ENCODE measurements at regions not wholly inside any gene's neighbourhood (a gene's known extent, or its start where the extent isn't known, plus 50 kb on each side); places are given as distances from the start of the nearest gene placed in this dataset.

- Histone ChIP-seq H3K27me3 (ENCODE audit: control insufficient read depth in 1 of 2, insufficient read depth in 2 of 2, low read length in 2 of 2) (no peaks in the 10 kb centered on the region), H3K36me3 (ENCODE audit: control insufficient read depth in 2 of 2, insufficient read depth in 2 of 2, low read length in 1 of 2) (no peaks in the 10 kb centered on the region), H3K9me3 (ENCODE audit: control insufficient read depth in 2 of 2, insufficient read depth in 1 of 2, low read depth in 1 of 2, low read length in 1 of 2) (no peaks in the 10 kb centered on the region), H3K4me1 (ENCODE audit: control insufficient read depth in 2 of 2, insufficient read depth in 2 of 2, low read length in 1 of 2) (no peaks in the 10 kb centered on the region), H3K27ac (ENCODE audit: low read depth in 2 of 2, low read length in 1 of 2) (no peak overlapping the region), H3K4me3 (ENCODE audit: low read depth in 1 of 2, low read length in 2 of 2) (no peak overlapping the region)
- 71 to 86% methylated on average over 2 of the region's 2 CpGs for WGBS, 2 donors
Measured at GRCh38 chr5:143543358-143544255, 140.1 kb upstream of the NR3C1 start.

GRCh38 chr5:143542798-143543144 lies 139.3 kb upstream of the NR3C1 start:
- no peaks in the 10 kb centered on the region for H3K27me3 ChIP-seq (ENCODE audit: control insufficient read depth in 1 of 2, insufficient read depth in 2 of 2, low read length in 2 of 2)
- H3K36me3 ChIP-seq (ENCODE audit: control insufficient read depth in 2 of 2, insufficient read depth in 2 of 2, low read length in 1 of 2): no peaks in the 10 kb centered on the region
- H3K9me3 ChIP-seq (ENCODE audit: control insufficient read depth in 2 of 2, insufficient read depth in 1 of 2, low read depth in 1 of 2, low read length in 1 of 2): no peaks in the 10 kb centered on the region
- H3K4me3 ChIP-seq (ENCODE audit: low read depth in 1 of 2, low read length in 2 of 2): no peak overlapping the region
- WGBS, 2 donors: 70 to 82% methylated on average over 3 of the region's 3 CpGs
- H3K4me1 ChIP-seq (ENCODE audit: control insufficient read depth in 2 of 2, insufficient read depth in 2 of 2, low read length in 1 of 2): no peaks in the 10 kb centered on the region
- H3K27ac ChIP-seq (ENCODE audit: low read depth in 2 of 2, low read length in 1 of 2): no peak overlapping the region

- Histone ChIP-seq H3K36me3 (ENCODE audit: control insufficient read depth in 2 of 2, insufficient read depth in 2 of 2, low read length in 1 of 2) (no peaks in the 10 kb centered on the region), H3K27me3 (ENCODE audit: control insufficient read depth in 1 of 2, insufficient read depth in 2 of 2, low read length in 2 of 2) (no peaks in the 10 kb centered on the region), H3K4me1 (ENCODE audit: control insufficient read depth in 2 of 2, insufficient read depth in 2 of 2, low read length in 1 of 2) (no peaks in the 10 kb centered on the region), H3K9me3 (ENCODE audit: control insufficient read depth in 2 of 2, insufficient read depth in 1 of 2, low read depth in 1 of 2, low read length in 1 of 2) (no peaks in the 10 kb centered on the region), H3K4me3 (ENCODE audit: low read depth in 1 of 2, low read length in 2 of 2) (no peak overlapping the region), H3K27ac (ENCODE audit: low read depth in 2 of 2, low read length in 1 of 2) (no peak overlapping the region)
- WGBS, 2 donors: 64 to 70% methylated on average over 6 of the region's 6 CpGs
Measured at GRCh38 chr5:143541943-143542797, 138.7 kb upstream of the NR3C1 start.

GRCh38 chr5:143539742-143540141 lies 136.3 kb upstream of the NR3C1 start:
- no peaks in the 10 kb centered on the region for H3K4me1 ChIP-seq (ENCODE audit: control insufficient read depth in 2 of 2, insufficient read depth in 2 of 2, low read length in 1 of 2)
- H3K27me3 ChIP-seq (ENCODE audit: control insufficient read depth in 1 of 2, insufficient read depth in 2 of 2, low read length in 2 of 2): no peaks in the 10 kb centered on the region
- H3K36me3 ChIP-seq (ENCODE audit: control insufficient read depth in 2 of 2, insufficient read depth in 2 of 2, low read length in 1 of 2): no peaks in the 10 kb centered on the region
- no peaks in the 10 kb centered on the region for H3K9me3 ChIP-seq (ENCODE audit: control insufficient read depth in 2 of 2, insufficient read depth in 1 of 2, low read depth in 1 of 2, low read length in 1 of 2)
- no peak overlapping the region for H3K27ac ChIP-seq (ENCODE audit: low read depth in 2 of 2, low read length in 1 of 2)
- H3K4me3 ChIP-seq (ENCODE audit: low read depth in 1 of 2, low read length in 2 of 2): no peak overlapping the region

- H3K27ac ChIP-seq (ENCODE audit: low read depth in 2 of 2, low read length in 1 of 2): peak overlapping the region in 1 of 2 donors; percentile 12
Measured at GRCh38 chr5:143537056-143537455, 133.6 kb upstream of the NR3C1 start.

GRCh38 chr5:143536364-143536763 lies 132.9 kb upstream of the NR3C1 start:
- WGBS, 2 donors: 70 to 86% methylated on average over 3 of the region's 3 CpGs
- no peaks in the 10 kb centered on the region for H3K9me3 ChIP-seq (ENCODE audit: control insufficient read depth in 2 of 2, insufficient read depth in 1 of 2, low read depth in 1 of 2, low read length in 1 of 2)
- peak overlapping the region in 1 of 2 donors; percentile 46 for H3K27ac ChIP-seq (ENCODE audit: low read depth in 2 of 2, low read length in 1 of 2)
- H3K4me1 ChIP-seq (ENCODE audit: control insufficient read depth in 2 of 2, insufficient read depth in 2 of 2, low read length in 1 of 2): no peaks in the 10 kb centered on the region
- no peaks in the 10 kb centered on the region for H3K36me3 ChIP-seq (ENCODE audit: control insufficient read depth in 2 of 2, insufficient read depth in 2 of 2, low read length in 1 of 2)
- H3K27me3 ChIP-seq (ENCODE audit: control insufficient read depth in 1 of 2, insufficient read depth in 2 of 2, low read length in 2 of 2): no peaks in the 10 kb centered on the region
- H3K4me3 ChIP-seq (ENCODE audit: low read depth in 1 of 2, low read length in 2 of 2): no peak overlapping the region

More at GRCh38 chr5:143537056-143537455, 133.6 kb upstream of the NR3C1 start:
- no peaks in the 10 kb centered on the region for H3K4me1 ChIP-seq (ENCODE audit: control insufficient read depth in 2 of 2, insufficient read depth in 2 of 2, low read length in 1 of 2)
- no peaks in the 10 kb centered on the region for H3K36me3 ChIP-seq (ENCODE audit: control insufficient read depth in 2 of 2, insufficient read depth in 2 of 2, low read length in 1 of 2)
- no peaks in the 10 kb centered on the region for H3K9me3 ChIP-seq (ENCODE audit: control insufficient read depth in 2 of 2, insufficient read depth in 1 of 2, low read depth in 1 of 2, low read length in 1 of 2)
- H3K4me3 ChIP-seq (ENCODE audit: low read depth in 1 of 2, low read length in 2 of 2): no peak overlapping the region
- 72 to 80% methylated on average over 2 of the region's 2 CpGs for WGBS, 2 donors
- no peaks in the 10 kb centered on the region for H3K27me3 ChIP-seq (ENCODE audit: control insufficient read depth in 1 of 2, insufficient read depth in 2 of 2, low read length in 2 of 2)

GRCh38 chr5:143534761-143535154 lies 131.3 kb upstream of the NR3C1 start:
- H3K27me3 ChIP-seq (ENCODE audit: control insufficient read depth in 1 of 2, insufficient read depth in 2 of 2, low read length in 2 of 2): no peaks in the 10 kb centered on the region
- no peaks in the 10 kb centered on the region for H3K4me1 ChIP-seq (ENCODE audit: control insufficient read depth in 2 of 2, insufficient read depth in 2 of 2, low read length in 1 of 2)
- no peak overlapping the region for H3K27ac ChIP-seq (ENCODE audit: low read depth in 2 of 2, low read length in 1 of 2)
- H3K4me3 ChIP-seq (ENCODE audit: low read depth in 1 of 2, low read length in 2 of 2): no peak overlapping the region
- H3K9me3 ChIP-seq (ENCODE audit: control insufficient read depth in 2 of 2, insufficient read depth in 1 of 2, low read depth in 1 of 2, low read length in 1 of 2): no peaks in the 10 kb centered on the region
- H3K36me3 ChIP-seq (ENCODE audit: control insufficient read depth in 2 of 2, insufficient read depth in 2 of 2, low read length in 1 of 2): no peaks in the 10 kb centered on the region
- 92 to 95% methylated on average over 6 of the region's 6 CpGs for WGBS, 2 donors

- Histone ChIP-seq H3K9me3 (ENCODE audit: control insufficient read depth in 2 of 2, insufficient read depth in 1 of 2, low read depth in 1 of 2, low read length in 1 of 2) (no peaks in the 10 kb centered on the region), H3K27ac (ENCODE audit: low read depth in 2 of 2, low read length in 1 of 2) (no peak overlapping the region), H3K36me3 (ENCODE audit: control insufficient read depth in 2 of 2, insufficient read depth in 2 of 2, low read length in 1 of 2) (no peaks in the 10 kb centered on the region), H3K4me3 (ENCODE audit: low read depth in 1 of 2, low read length in 2 of 2) (no peak overlapping the region), H3K27me3 (ENCODE audit: control insufficient read depth in 1 of 2, insufficient read depth in 2 of 2, low read length in 2 of 2) (no peaks in the 10 kb centered on the region), H3K4me1 (ENCODE audit: control insufficient read depth in 2 of 2, insufficient read depth in 2 of 2, low read length in 1 of 2) (no peaks in the 10 kb centered on the region)
- 92 to 97% methylated on average over 3 of the region's 3 CpGs for WGBS, 2 donors
Measured at GRCh38 chr5:143533978-143534760, 130.7 kb upstream of the NR3C1 start.

GRCh38 chr5:143533475-143533874 lies 130.0 kb upstream of the NR3C1 start:
- 89 to 90% methylated on average over 3 of the region's 3 CpGs for WGBS, 2 donors
- H3K4me1 ChIP-seq (ENCODE audit: control insufficient read depth in 2 of 2, insufficient read depth in 2 of 2, low read length in 1 of 2): no peaks in the 10 kb centered on the region
- no peaks in the 10 kb centered on the region for H3K27me3 ChIP-seq (ENCODE audit: control insufficient read depth in 1 of 2, insufficient read depth in 2 of 2, low read length in 2 of 2)
- H3K4me3 ChIP-seq (ENCODE audit: low read depth in 1 of 2, low read length in 2 of 2): no peak overlapping the region
- H3K36me3 ChIP-seq (ENCODE audit: control insufficient read depth in 2 of 2, insufficient read depth in 2 of 2, low read length in 1 of 2): no peaks in the 10 kb centered on the region
- H3K9me3 ChIP-seq (ENCODE audit: control insufficient read depth in 2 of 2, insufficient read depth in 1 of 2, low read depth in 1 of 2, low read length in 1 of 2): no peaks in the 10 kb centered on the region
- H3K27ac ChIP-seq (ENCODE audit: low read depth in 2 of 2, low read length in 1 of 2): no peak overlapping the region

Data from esophagus (tissue), 2 donors.